Heart left ventricle (tissue), 16 donors: ENCODE measurements at regions not wholly inside any gene's neighbourhood (a gene's known extent, or its start where the extent isn't known, plus 50 kb on each side); places are given as distances from the start of the nearest gene placed in this dataset.

Experiments
- ATAC-seq, 4 donors: fragments of 200-7000 bp; cut with Tn5 transposase; one replicate each; pipeline ENCODE4 v1.9.1; 2020 to 2022; ENCODE audit warnings: moderate library complexity in 4 of 4, mild to moderate bottlenecking in 3 of 4, moderate number of reproducible peaks in 1 of 4
- DNase-seq, 5 donors: peaks; one replicate each; pipeline ENCODE4 v3.0.0-alpha.2; 2020
- H3K27ac ChIP-seq, 12 donors: fragments of 200-600 bp; sonication (generic) in 4 of 12; one replicate each; pipeline versions ENCODE4 v1.5.0 to v1.8.0; 2016 to 2022; ENCODE audit warnings: mild to moderate bottlenecking in 2 of 12
- H3K27me3 ChIP-seq, 9 donors: fragments of 200-600 bp; sonication (generic) in 2 of 9; one replicate each; pipeline versions ENCODE4 v1.5.1 to v1.8.0; 2016 to 2022; ENCODE audit warnings: mild to moderate bottlenecking in 3 of 9
- H3K36me3 ChIP-seq, 9 donors: fragments of 200-600 bp; sonication (generic) in 2 of 9; one replicate each; pipeline versions ENCODE4 v1.5.0 to v1.8.0; 2018 to 2022; ENCODE audit warnings: mild to moderate bottlenecking in 2 of 9
- H3K4me1 ChIP-seq, 12 donors: fragments of 200-600 bp; sonication (generic) in 4 of 12; one replicate each; pipeline versions ENCODE4 v1.5.0 to v1.8.0; 2016 to 2022; ENCODE audit warnings: mild to moderate bottlenecking in 3 of 12
- H3K4me3 ChIP-seq, 12 donors: fragments of 200-600 bp; sonication (generic) in 4 of 12; one replicate each; pipeline versions ENCODE4 v1.5.0 to v1.8.0; 2017 to 2022; ENCODE audit warnings: mild to moderate bottlenecking in 9 of 12, moderate library complexity in 4 of 12
- H3K9me3 ChIP-seq, 12 donors: fragments of 200-600 bp; sonication (generic) in 4 of 12; one replicate each; pipeline versions ENCODE4 v1.5.0 to v1.8.0; 2016 to 2022; ENCODE audit warnings: mild to moderate bottlenecking in 1 of 12
- CTCF ChIP-seq, 12 donors: fragments of 200-600 bp; sonication (generic) in 4 of 12; IDR thresholded peaks; one replicate each; pipeline versions ENCODE4 v1.5.0 to v1.8.0; 2018 to 2022; ENCODE audit warnings: antibody characterized with exemption in 12 of 12, mild to moderate bottlenecking in 5 of 12
- POLR2A ChIP-seq, 2 donors: fragments of 450-650 bp; IDR thresholded peaks; one replicate each; pipeline ENCODE4 v1.6.1; 2017; ENCODE audit warnings: antibody characterized with exemption in 2 of 2, mild to moderate bottlenecking in 2 of 2, moderate library complexity in 2 of 2
- WGBS, 4 donors: extraction: QIAGEN DNeasy Blood & Tissue Kit in 2 of 4; methylation state at CpG; one replicate each; pipeline versions ENCODE4 v1.1.5 to v1.1.7; 2013 to 2018; 5-methylcytosine and 5-hydroxymethylcytosine counted together
- intact Hi-C, 10 donors: fragments of 100-400 bp; cut with DNase I; formaldehyde crosslinking; loops; one replicate each; pipeline versions ENCODE4 v1.11.1 to v1.14.2; 2022
- donor health status: ischemic (EF 13 %, LVEDD 7.1; RV severe dilation, severe dysfunction).
- donor health status: healthy with polysubstance abuse.
- donor health status: DM: no; HTN: yes; CAD: no.
- donor health status: DM: no; HTN: no; CAD: no.
- donor health status: ischemic (EF 25% LVEDD 6.9; RV normal size, moderate dysfunction).
- donor health status: ischemic (EF 25% LVEDD 5.7; RV mildly dilated, moderate dysfunction).
- donor health status: healthy.
- donor health status: DM: yes; HTN: yes; CAD: no.
- donor health status: ischemic (EF 35%, LVEDD 5.7; RV mildly dilated, moderate dysfunction).
- donor health status: nonischemic (EF 11% LVEDD 7.7; RV severe dilation, severe dysfunction).
- donor health status: DM: yes; HTN: yes; CAD: no.
- donor health status: PGD.
- donor health status: ischemic (EF 29% LVEDD 5.4; RV normal size, mild dysfunction).
- donor health status: nonischemic (EF 23%, LVEDD 6.1; RV moderate dilation, normal function).

GRCh38 chr9:13975611-13976290 lies 338.2 kb downstream of the NFIB start:
- Histone ChIP-seq H3K27ac (no peak overlapping the region), H3K4me1 (peaks cover 0 to 24% (median 7%) of the 10 kb centered on the region in 12 donors), H3K27me3 (no peaks in the 10 kb centered on the region), H3K36me3 (no peaks in the 10 kb centered on the region), H3K9me3 (no peaks in the 10 kb centered on the region), H3K4me3 (no peak overlapping the region)
- intact Hi-C loops = loop anchor here in 1 of 10 donors (10.0 kb wide), 1 partner anchor 61 kb away; no protein-coding TSS in a partner anchor
- no peak for ATAC-seq
- 90 to 96% (median 91%) methylated on average over 1 of the region's 1 CpG for WGBS, 4 donors
- TF ChIP-seq POLR2A (IDR thresholded peaks at IDR 0.05) (no peak), CTCF (IDR thresholded peaks at IDR 0.05) (no peak)
- DNase-seq = no peak

- Histone ChIP-seq H3K27ac (no peak overlapping the region), H3K36me3 (no peaks in the 10 kb centered on the region), H3K9me3 (no peaks in the 10 kb centered on the region), H3K4me3 (no peak overlapping the region), H3K4me1 (peaks cover 0 to 32% (median 8%) of the 10 kb centered on the region in 12 donors), H3K27me3 (no peaks in the 10 kb centered on the region)
- TF ChIP-seq POLR2A (IDR thresholded peaks at IDR 0.05) = no peak
- ATAC-seq = no peak
- WGBS, 4 donors = 88 to 89% (median 88%) methylated on average over 4 of the region's 4 CpGs
- no peak for DNase-seq
- intact Hi-C loops = loop anchor here in 3 of 10 donors (5.0 to 10.0 kb wide), 3 partner anchors 37 to 60 kb away; no protein-coding TSS in a partner anchor
These were observed 339.1 kb downstream of the NFIB start for GRCh38 chr9:13974891-13975290.

- DNase-seq = no peak
- Histone ChIP-seq H3K4me1 (peaks cover 0 to 36% (median 8%) of the 10 kb centered on the region in 12 donors), H3K27me3 (no peaks in the 10 kb centered on the region), H3K27ac (peak overlapping the region in 6 of 12 donors; percentile 7 to 46 (median 34)), H3K9me3 (no peaks in the 10 kb centered on the region), H3K36me3 (no peaks in the 10 kb centered on the region), H3K4me3 (no peak overlapping the region)
- peak in 2 of 4 donors; percentile 28 to 50 for ATAC-seq
- TF ChIP-seq CTCF (IDR thresholded peaks at IDR 0.05) (no peak), POLR2A (IDR thresholded peaks at IDR 0.05) (no peak)
- WGBS, 4 donors = 52 to 59% (median 56%) methylated on average over 10 of the region's 10 CpGs
- intact Hi-C loops = loop anchor here in 3 of 10 donors (5.0 to 10.0 kb wide), 3 partner anchors 40 to 57 kb away; no protein-coding TSS in a partner anchor
These were observed 341.8 kb downstream of the NFIB start for GRCh38 chr9:13971966-13972655.

- DNase-seq = no peak
- ATAC-seq = peak in 3 of 4 donors; percentile 21 to 37 (median 30)
- Histone ChIP-seq H3K4me1 (peaks cover 0 to 31% (median 8%) of the 10 kb centered on the region in 12 donors), H3K4me3 (no peak overlapping the region), H3K27ac (peak overlapping the region in 3 of 12 donors; percentile 30 to 46 (median 38)), H3K36me3 (no peaks in the 10 kb centered on the region), H3K9me3 (no peaks in the 10 kb centered on the region), H3K27me3 (no peaks in the 10 kb centered on the region)
- intact Hi-C loops = loop anchor here in 3 of 10 donors (5.0 to 10.0 kb wide), 3 partner anchors 41 to 57 kb away; no protein-coding TSS in a partner anchor
- TF ChIP-seq CTCF (IDR thresholded peaks at IDR 0.05) = no peak
- TF ChIP-seq POLR2A (IDR thresholded peaks at IDR 0.05) = no peak
- 59 to 63% (median 60%) methylated on average over 4 of the region's 4 CpGs for WGBS, 4 donors
These were observed 342.5 kb downstream of the NFIB start for GRCh38 chr9:13971415-13971814.
